Loucy (cell line): ENCODE measurements at regions not wholly inside any gene's neighbourhood (a gene's known extent, or its start where the extent isn't known, plus 50 kb on each side); places are given as distances from the start of the nearest gene placed in this dataset.
"Not testable (repeated sequence)": the region's sequence is repeated elsewhere in the genome, so short reads cannot be mapped to it uniquely, and the experiment has no call there.

Experiments used
- CTCF ChIP-seq: fragments of 200-600 bp; sonication (generic); conservative IDR thresholded peaks from 2 replicates; pipeline ENCODE4 v1.5.1; 2014; ENCODE audit warnings: mild to moderate bottlenecking, antibody characterized with exemption, low read length
- EZH2phosphoT487 ChIP-seq: fragments of 200-600 bp; IDR thresholded peaks from 2 replicates; pipeline ENCODE4 v1.6.1; 2018; ENCODE audit warnings: antibody characterized with exemption, mild to moderate bottlenecking, moderate library complexity, borderline replicate concordance

- not testable (repeated sequence) for TF ChIP-seq CTCF, EZH2phosphoT487
Measured at GRCh38 chr22:23421300-23421699, 158.8 kb downstream of the IGLL1 start.
